HG03521 (cell line): ENCODE measurements at regions not wholly inside any gene's neighbourhood (a gene's known extent, or its start where the extent isn't known, plus 50 kb on each side); places are given as distances from the start of the nearest gene placed in this dataset.
"Not testable (repeated sequence)": the region's sequence is repeated elsewhere in the genome, so short reads cannot be mapped to it uniquely, and the experiment has no call there.

Experiments used
- ATAC-seq: cut with Tn5 transposase; IDR thresholded peaks from one replicate; pipeline ENCODE4 v1.9.1; 2021; ENCODE audit warnings: mild to moderate bottlenecking, moderate library complexity; ENCODE audit not compliant: unreplicated experiment

- ATAC-seq: no peak
Observed at GRCh38 chr18:39188278-39188677, 1622.7 kb upstream of the CELF4 start.

GRCh38 chr18:39186008-39186407, 1620.4 kb upstream of the CELF4 start:
- ATAC-seq: no peak

- ATAC-seq: no peak
Observed at GRCh38 chr18:39184176-39184575, 1618.6 kb upstream of the CELF4 start.

GRCh38 chr18:39178166-39178565, 1612.6 kb upstream of the CELF4 start:
- ATAC-seq: no peak

- ATAC-seq: no peak
Observed at GRCh38 chr18:39172695-39173421, 1607.3 kb upstream of the CELF4 start.

- no peak for ATAC-seq
Observed at GRCh38 chr18:39168723-39169122, 1603.1 kb upstream of the CELF4 start.

GRCh38 chr18:39167990-39168389, 1602.4 kb upstream of the CELF4 start:
- ATAC-seq: no peak

GRCh38 chr18:39166776-39167175, 1601.2 kb upstream of the CELF4 start:
- ATAC-seq: no peak

- no peak for ATAC-seq
Observed at GRCh38 chr18:39162013-39162827, 1596.6 kb upstream of the CELF4 start.

GRCh38 chr18:39149211-39149806, 1583.7 kb upstream of the CELF4 start:
- no peak for ATAC-seq

GRCh38 chr18:39134255-39134654, 1568.7 kb upstream of the CELF4 start:
- no peak for ATAC-seq

GRCh38 chr18:39127538-39127937, 1561.9 kb upstream of the CELF4 start:
- not testable (repeated sequence) for ATAC-seq

- ATAC-seq: no peak
Observed at GRCh38 chr18:39113790-39114189, 1548.2 kb upstream of the CELF4 start.

GRCh38 chr18:39105104-39105503, 1539.5 kb upstream of the CELF4 start:
- ATAC-seq: no peak

- ATAC-seq: no peak
Observed at GRCh38 chr18:39072970-39073369, 1507.4 kb upstream of the CELF4 start.

- no peak for ATAC-seq
Observed at GRCh38 chr18:39062426-39062825, 1496.8 kb upstream of the CELF4 start.

GRCh38 chr18:39058386-39059000, 1492.9 kb upstream of the CELF4 start:
- ATAC-seq: no peak

GRCh38 chr18:39057423-39058064, 1491.9 kb upstream of the CELF4 start:
- ATAC-seq: no peak

GRCh38 chr18:39053571-39053970, 1488.0 kb upstream of the CELF4 start:
- ATAC-seq: no peak

GRCh38 chr18:39051013-39051412, 1485.4 kb upstream of the CELF4 start:
- no peak for ATAC-seq

- ATAC-seq: no peak
Observed at GRCh38 chr18:39039813-39040212, 1474.2 kb upstream of the CELF4 start.
